ENCODE measurements at regions not wholly inside any gene's neighbourhood (a gene's known extent, or its start where the extent isn't known, plus 50 kb on each side); places are given as distances from the start of the nearest gene placed in this dataset.

DNA sequence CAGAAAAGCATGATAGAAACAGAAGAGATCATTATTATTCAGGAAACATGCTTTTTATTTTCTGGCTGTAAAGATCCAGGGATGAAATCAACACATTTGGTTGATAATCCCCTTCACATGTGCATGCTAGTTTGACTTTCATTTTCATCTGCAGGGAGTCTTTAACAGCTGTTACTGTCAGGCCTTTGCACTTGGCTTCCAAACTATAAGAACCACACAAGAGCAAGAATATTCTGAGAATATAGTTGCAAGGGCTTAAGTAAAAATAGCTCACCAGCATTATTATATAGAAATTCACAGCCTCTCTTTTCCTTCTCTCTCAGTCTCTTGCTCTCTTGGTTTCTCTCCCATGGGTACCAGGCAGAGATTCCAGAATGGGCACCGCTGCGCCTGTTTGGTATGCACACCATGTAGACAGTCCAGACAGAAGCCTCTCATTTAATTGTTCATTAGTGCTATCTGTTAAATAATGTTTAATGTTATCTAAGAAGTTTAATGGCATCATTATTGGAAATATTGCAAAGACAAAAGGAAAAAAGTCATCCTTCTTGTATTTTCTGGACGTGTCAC lies 622.3 kb upstream of the PLXNA2 start:
- no peak for DNase-seq

DNA sequence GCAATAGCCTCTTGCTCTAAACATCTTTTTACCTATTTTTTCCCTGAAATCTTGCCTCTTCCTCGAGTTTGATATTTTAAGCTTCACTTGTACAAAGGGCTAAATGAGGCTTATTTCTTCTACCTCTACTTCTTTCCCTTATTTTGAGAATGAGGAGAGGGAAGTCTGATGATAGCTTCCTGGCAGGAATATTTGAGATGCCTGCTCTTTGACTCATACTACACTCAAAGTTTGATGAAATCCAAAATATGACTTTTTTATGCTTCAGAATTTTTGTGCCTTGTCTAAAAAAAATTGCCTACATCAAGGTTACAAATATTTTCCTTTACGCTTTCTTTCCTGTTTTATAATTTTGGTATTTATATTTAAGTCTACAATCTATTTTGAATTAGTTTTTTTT lies 624.4 kb upstream of the PLXNA2 start:
- no peak for DNase-seq

DNA sequence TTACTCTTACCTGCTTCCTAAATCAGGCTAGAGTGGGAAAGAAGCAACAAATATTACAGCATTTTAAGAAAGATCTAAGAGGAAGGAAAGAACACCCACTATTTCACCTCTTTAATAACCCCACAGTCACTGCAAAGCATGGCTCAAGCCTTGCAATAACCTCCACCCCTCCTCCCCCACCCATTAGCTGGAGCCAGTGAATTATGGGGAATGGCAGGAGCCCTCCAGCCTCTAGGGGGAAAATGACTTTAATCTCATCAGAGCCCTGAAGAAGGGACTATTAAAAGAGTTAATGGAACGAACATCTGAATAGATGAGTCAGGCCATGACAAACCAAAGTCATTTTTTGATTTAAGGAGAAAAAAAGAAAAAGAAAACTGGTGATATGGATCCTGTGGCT lies 630.7 kb upstream of the PLXNA2 start:
- no peak for DNase-seq

DNA sequence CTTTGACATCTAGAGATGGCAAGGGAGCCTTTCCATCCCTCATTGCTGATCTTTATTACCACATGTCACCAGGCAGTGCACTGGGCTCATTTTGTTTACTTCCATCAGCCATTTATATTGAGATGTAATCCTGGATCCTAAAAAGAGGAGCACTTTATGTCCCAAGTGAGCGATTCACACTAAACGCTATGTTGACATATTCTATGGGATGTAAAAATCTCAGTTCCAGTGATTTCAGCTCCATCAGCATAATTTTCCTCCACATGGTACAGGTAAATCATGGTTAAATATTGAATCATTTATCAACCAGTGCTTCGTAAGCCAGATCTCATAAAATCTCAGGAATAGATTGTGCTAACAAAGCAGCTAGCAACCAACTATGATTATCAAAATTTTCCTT lies 634.8 kb upstream of the PLXNA2 start:
- DNase-seq, result no peak

DNA sequence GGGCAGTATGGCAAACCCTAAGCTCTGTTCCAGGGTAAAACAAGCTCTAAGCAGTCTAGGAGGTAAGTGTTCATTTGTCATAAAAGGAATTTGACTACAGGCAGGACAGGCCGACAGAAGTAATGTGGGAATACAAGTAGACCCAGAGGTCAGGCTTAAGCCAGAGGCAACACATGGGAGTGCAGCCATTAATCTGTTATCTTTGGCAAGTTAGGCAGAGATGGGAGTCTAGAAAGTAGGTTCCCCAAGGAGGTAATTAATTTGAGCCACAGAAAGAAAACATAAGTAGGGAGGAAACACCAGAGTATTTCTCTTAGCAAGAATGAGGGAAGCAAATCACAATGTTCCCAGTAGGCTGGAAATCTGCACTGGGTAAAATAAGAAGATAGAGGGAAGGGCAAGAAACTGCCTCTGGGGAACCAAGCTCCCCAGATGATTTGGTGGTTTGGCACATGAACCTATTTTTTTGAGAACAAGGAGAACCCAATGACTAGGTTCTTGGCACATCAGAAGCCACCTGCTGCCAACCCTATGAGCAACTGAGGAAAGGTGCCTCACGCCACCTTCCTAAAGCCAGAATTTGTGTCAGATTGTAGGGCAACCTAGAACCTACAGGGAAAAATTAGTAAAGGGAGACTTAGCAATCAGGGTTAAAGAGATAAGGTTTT lies 636.4 kb upstream of the PLXNA2 start:
- DNase-seq, result no peak

DNA sequence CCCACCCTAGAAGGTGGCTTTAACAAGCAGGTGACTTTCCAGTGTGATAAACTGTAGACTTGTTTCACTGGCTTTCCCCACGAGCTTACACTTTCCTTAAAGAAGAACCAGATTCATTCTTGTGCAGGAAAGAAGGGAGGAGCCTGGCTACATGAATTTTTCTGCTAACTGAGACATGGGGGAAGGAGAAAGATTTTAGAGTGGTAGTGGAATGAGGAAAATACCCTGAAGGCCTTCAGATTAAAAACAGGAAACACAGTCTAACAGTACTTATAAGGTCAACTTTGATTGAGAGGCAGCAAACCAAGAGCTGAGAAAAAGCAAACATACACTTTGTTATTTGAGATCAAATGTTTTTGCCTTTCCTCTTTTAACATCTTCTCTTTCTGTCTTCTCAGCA lies 640.9 kb upstream of the PLXNA2 start:
- DNase-seq, result no peak

DNA sequence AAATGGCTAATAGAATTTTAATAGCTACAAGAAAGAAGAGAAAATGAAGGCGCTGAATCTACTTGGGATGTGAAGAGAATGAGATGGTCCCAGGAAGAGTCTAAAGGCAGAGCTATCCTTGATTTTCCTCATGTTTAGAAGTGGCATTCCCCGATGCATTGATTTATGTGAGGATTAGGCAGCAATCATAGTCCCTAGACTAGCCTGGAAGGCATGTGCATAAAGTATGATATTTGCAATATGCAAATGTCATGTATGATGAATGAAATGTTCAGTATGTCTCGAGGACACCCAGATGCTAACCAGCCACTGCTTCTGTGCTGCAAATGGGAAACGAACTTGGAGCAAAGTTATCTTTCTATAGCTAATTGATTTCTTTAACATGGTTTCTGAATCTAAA lies 641.5 kb upstream of the PLXNA2 start:
- no peak for DNase-seq

DNA sequence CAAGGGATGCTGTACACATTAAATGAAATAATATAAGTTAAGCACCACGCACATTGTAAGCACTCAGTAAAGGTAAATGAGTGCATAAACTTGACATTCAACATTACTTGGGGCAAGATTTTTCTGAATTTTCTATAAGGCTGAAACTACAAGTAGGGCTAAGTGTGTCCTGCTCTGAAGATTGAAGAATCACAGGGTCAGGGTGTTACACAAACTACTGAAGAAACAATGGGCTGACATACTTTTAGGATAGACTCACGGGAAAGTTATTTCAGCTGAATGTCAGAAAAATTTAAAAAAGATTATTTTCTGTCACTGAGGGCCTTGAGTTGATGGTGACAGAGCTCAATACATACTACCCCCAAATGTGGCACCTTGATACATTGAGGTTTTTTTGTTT lies 644.2 kb upstream of the PLXNA2 start:
- no peak for DNase-seq

DNA sequence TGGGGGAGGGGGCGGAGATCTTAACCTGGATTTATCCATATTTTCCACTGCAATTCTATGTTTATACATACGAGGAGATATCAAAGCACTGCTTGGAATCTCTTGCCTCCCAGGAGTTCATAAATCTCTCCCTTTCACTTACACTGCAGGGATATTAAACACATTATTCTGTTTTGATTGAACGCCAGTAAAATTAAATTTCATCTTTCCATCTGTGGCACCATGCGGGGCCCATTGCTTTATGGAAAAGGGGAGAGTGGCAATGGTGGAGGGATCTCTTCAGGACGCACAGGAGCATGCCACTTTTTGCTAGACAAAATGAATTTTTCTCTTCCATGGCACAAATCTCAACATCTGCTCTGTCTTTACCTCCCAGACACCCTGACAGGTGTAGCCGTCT lies 648.0 kb upstream of the PLXNA2 start:
- no peak for DNase-seq

DNA sequence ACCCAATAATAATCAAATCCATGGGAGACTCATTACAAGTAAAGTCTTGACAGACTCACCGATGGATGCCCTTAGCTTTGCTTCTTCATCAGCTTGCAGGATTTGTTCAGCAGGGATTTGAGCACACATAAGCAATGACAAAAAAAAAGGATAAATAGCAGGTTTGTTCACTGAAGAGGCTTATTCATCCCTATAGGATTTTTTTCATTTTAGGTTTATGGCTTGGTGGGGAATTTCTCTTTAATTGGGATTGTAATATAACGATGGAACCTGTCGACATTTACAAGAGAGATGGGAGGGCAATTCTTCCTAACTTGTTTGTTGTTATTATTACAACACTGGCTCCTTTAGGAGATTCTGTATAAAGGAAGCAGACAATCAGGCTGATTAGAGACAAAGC lies 649.1 kb upstream of the PLXNA2 start:
- no peak for DNase-seq

DNA sequence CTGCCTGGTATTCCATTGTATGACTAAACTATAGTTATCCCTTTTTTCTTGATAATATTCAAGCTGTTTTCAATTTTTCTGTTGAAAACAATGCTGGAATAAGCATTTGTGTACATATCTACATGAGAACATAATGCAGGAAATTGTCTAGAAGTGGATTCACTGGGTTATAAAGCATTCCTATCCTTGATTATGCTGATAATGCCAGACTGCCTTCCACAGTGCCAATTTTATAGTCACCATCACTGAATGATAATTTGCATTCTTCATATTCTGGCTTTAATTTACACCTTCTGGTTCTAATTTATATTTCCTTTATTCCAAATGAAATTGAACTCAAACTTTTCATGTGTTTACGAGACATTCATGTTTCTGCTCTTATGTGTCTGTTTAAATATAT lies 651.0 kb upstream of the PLXNA2 start:
- no peak for DNase-seq

DNA sequence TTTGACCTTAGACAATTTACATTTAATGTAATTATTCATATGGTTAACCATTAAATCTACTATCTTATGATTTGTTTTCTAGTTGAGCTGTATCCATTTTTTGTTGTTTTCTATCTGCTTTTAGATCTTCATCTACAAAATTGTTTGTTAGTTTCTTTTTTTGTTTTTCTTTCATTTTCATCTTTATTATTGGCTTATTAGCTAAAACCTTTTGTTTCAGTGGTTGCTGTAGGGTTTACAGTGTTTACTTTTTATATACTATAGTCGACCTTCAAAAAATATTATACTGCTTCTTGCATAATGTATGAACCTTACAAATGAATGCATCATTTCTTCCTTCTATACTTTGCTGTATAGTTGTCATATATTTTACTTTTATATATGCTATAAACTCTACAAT lies 651.6 kb upstream of the PLXNA2 start:
- no peak for DNase-seq

DNA sequence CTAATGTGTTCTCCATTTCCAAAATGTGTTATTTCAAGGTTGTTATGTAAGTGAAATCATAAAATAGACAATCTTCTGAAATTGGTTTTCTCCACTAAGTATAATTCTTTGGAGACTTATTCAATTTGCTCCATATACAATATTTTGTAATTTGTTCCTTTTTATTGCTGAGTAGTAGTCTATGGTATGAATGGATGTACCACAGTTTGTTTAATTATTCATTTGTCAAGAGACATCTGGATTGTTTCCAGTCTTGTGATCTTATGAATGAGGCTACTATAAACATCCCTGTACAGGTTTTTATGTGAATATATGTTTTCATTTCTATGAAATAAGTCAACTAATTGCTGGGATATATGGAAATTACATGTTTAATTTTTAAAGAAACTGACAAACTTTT lies 652.6 kb upstream of the PLXNA2 start:
- no peak for DNase-seq

DNA sequence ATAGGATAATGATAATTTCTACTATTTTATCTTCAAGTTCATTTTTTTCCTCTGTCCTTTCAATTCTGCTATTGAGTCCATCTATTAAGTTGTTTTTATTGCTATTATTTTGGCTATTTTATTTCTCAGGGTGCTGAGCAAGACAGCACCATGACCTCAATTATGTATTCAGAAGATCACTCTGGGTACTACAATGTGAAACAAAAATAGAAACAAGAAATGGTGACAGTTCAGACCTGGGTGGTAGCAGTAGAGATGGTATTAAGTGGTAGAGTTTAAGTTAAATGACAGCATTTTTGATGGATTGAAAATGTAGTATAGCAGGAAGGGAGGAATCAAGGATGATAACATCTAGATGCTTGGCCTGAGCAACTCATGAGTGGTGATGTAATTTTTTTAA lies 655.3 kb upstream of the PLXNA2 start:
- DNase-seq, result no peak

DNA sequence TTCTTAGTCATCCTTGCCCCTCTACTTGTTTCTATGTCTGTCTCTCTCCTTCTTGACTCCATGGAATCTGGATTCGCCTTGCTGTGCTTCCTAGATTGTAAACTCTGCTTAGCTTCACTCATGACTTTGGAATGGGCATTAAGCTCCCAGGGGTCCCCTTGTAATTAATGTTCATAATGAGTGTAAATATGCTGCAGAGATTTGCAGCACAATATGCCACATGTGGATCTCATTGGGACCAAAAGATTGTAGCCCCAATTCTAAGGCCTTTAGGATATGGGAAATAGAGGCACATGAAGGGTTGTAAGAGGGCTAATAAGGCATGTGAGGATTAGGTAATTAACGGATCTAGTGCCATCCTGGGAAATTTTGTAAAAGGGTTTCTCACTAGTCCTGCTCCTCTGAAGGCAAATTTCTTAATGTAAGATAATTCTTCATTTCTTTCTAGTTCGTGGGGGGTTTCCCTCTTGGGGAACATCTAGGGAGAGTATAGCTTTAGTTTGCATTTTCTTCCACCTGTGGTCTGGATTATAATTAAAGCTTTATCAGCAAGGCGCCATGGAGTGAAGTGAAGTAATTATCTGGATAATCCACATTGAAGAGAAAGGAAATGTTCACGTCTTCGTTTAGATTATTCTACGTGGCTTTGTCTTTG lies 659.2 kb upstream of the PLXNA2 start:
- no peak for DNase-seq

DNA sequence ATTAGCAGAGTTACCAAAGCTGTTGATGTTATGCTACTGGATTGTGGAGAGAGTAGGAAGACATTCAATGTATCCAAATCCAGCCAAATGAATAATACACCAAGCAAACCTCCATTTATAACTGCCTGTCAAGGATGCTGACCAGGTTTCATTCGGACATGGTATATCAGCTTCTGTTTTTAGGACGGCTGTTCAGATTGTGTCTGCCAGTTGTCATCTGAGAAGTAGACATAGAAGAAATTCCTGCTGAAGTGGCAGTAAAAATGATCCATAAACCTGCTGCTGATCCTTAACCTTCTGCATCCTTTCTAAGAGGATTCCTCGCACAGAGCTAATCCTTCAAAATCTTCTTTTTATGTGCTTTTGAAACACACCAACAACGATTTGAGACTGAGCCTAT lies 663.6 kb upstream of the PLXNA2 start:
- DNase-seq, result no peak

DNA sequence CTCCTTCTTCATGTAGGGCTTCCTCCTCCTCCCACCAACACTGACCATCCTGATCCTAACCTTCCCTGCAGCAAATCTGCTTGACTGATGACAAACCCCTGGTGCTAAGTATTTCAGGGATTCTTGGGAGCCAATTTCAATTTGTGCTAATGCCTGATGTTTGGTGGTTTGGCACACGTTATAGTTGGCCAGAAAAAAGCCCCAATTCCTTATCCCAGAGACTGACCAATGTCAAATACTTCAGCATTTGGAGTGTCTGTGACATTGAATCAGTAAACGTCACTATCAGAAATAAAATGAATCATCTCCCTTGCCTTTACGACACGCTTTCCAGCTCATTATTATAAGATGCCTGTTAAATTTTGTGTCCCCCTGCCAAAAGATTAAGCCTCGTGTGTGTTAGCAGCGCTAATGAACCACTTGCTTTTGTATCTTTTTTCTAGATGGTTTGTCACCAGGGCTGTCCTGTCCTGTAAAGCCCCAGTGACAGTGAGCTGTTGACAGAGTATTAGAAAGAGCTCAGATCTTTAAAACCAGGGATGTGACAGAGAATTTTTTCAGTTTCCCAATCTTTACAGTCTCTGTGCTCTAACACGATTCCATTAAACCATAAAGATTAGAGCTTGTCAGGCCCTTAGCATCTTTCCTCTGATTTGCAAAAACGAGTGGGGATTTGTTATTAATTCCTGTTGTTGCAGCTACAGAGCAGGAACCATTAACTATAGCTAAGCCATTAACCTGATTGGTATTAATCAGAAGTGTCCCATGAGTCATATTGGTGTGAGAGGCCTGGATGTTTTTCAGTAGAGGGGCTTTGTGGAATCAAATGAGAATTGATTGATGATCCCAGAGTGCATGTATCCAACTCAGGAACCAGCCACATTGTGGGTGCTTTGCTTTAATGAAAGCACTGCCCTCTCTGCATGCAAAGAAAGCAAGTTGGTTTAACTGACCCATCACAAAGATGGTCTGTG lies 665.1 kb upstream of the PLXNA2 start:
- no peak for DNase-seq

DNA sequence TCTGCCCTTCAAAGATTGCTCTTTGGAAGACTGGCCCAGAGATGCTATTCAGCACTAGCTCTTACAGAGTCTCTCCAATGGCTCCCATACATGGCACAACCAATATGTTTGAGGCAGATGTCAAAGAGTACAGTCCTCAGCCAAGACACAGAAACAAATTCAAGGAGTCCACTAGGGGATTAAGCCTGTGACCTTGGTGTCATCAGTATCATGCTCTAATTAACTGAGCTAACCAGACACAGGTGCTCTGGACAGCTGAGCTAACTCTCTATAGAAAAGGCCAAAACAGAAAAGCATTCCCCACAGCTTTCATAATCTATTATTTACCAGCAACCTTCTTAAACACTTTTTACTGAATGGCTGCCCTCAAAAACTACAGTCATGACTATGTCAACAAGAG lies 666.0 kb upstream of the PLXNA2 start:
- DNase-seq, result no peak

DNA sequence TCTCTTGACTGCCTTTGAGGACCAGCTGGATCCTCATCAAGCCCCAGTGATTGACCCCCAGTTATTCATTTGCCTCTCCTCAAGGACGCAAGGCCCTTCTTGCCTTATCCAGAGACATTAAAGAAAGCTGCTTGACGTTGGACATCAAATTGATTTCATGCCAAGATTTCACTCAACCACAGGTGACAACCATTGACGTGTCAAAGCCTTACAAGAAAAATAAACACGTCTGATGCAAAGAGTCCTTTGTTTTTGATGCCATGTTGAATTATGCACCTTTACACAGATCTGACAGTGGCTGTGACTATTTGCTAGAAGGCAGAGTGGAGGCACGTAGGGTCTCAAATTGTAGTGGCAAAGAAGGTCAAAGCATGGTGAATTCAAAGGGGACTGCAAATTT lies 666.2 kb upstream of the CAMK1G start:
- no peak for DNase-seq

DNA sequence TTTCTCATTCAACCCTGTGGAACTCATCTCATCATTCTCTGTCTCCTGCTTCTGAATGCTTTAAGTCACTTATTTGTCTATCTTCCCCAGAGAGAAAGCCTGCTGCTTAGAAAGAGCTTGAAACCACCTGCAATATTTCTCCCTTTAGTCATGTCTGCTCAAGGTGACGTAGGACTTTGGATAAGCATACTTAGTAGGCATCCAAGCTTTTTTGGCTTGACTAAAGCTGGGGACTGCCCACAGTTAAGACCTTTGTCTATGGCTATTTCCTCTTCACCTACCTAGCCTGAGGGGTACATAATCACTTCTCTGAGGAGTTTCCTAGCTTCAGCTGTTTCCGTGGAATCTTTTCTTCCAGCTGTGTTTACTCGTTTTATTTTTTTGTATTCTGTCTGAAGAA lies 665.8 kb upstream of the CAMK1G start:
- no peak for DNase-seq

DNA sequence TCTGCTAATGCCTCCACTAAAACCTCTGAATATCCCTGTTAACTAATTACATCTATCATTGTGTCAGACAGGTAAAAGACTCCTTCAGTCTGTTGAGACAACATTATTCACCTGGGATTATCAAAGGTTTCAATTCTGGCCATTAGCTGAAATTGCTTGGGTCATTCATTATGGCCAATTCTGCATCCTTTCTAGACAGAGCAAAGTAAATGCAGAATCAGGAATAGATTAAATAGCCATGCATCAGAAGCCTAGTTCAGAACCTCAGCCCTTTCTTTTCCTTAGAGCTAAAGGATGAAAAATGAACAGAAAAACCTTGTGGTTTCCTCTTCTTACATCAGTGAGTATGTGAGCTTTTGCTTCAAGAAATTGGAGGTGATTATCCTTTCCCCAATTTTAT lies 665.4 kb upstream of the CAMK1G start:
- no peak for DNase-seq

DNA sequence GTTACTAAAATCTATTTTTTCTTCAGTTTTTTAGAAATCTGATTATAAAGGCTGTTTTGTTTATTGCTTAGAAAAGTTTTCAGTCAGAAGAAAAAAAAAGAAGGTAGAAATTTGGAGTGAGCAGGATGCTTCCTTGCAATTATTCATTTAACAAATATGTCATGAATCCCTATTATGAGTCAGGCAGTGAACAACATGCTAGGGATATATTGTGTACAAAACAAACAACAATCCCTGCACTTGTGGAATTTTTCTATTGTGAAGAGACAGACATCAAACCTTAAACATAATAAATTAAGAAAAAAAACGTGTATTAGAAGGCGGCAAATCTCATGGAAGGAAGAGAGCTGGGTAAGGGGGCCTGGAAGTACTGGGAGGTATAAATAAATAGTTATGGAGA lies 664.1 kb upstream of the CAMK1G start:
- DNase-seq, result no peak

DNA sequence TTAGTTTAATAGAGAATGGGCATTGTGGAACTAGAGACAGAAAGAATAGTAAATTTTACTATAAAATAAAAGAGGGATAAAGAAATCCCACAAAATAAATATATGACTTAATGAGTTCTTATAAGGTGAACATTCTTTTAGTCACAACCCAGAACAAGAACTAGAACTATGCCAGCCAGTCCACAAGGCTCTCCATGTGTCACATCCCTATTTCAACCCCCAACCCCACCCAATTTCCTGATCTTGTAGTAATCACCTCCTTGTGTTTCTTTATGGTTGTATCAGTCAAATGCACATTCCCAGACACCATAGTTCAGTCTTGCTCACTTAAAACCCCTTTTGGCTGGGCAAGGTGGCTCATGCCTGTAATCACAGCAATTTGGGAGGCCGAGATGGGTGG lies 662.3 kb upstream of the CAMK1G start:
- DNase-seq, result no peak

DNA sequence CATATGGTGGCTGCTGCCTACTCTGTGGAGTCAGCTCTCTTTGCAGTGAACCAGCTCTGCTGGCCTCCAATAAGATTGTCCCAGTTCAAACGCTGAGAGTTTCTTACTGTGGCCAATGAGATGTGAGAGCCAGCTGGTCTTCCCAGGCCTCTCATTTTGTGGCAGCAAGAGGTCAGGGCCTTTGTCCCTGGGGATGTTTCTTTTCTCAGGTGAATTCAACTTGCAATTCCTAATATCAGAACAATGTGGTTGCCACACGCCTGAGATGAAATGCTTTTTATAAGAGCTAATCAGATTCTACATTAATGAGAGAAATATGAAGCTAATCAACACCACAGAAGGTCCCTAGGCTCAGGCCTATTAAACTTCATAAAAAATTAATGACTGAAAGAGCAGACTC lies 660.1 kb upstream of the CAMK1G start:
- DNase-seq, result no peak
